ENCODE measurements at regions not wholly inside any gene's neighbourhood (a gene's known extent, or its start where the extent isn't known, plus 50 kb on each side); places are given as distances from the start of the nearest gene placed in this dataset.

- Histone ChIP-seq H3K36me3 (ENCODE audit: control insufficient read depth, insufficient read depth, low read length) (no peaks in the 10 kb centered on the region), H3K4me1 (ENCODE audit: control insufficient read depth, insufficient read depth, low read length) (peaks cover 13% of the 10 kb centered on the region; the same call in 1 of the 2 replicates), H3K27me3 (ENCODE audit: control insufficient read depth, insufficient read depth, low read length) (no peaks in the 10 kb centered on the region), H3K9me3 (ENCODE audit: control insufficient read depth, insufficient read depth, low read depth, low read length) (no peaks in the 10 kb centered on the region), H3K27ac (ENCODE audit: low read length) (peak overlapping the region; percentile 76), H3K4me3 (ENCODE audit: low read depth in 2 of 2, low read length in 2 of 2) (peak overlapping the region; percentile 6 to 25; a peak in 3 of 4 replicates)
- DNase-seq (ENCODE audit: low read depth, low spot score), result peak; percentile 57
- peak; percentile 87 for ATAC-seq
- BruUV-seq (replicated peaks), result no TSS peak
- TF ChIP-seq TCF7L2 (IDR thresholded peaks at IDR 0.05; ENCODE audit: low read depth, low read length) (no peak), POLR2AphosphoS5 (IDR thresholded peaks at IDR 0.05; ENCODE audit: low read depth, low read length) (no peak), SIN3A (IDR thresholded peaks at IDR 0.05; ENCODE audit: borderline replicate concordance, insufficient read depth, low read depth, low read length) (no peak)
- TF ChIP-seq, protein P1, sequence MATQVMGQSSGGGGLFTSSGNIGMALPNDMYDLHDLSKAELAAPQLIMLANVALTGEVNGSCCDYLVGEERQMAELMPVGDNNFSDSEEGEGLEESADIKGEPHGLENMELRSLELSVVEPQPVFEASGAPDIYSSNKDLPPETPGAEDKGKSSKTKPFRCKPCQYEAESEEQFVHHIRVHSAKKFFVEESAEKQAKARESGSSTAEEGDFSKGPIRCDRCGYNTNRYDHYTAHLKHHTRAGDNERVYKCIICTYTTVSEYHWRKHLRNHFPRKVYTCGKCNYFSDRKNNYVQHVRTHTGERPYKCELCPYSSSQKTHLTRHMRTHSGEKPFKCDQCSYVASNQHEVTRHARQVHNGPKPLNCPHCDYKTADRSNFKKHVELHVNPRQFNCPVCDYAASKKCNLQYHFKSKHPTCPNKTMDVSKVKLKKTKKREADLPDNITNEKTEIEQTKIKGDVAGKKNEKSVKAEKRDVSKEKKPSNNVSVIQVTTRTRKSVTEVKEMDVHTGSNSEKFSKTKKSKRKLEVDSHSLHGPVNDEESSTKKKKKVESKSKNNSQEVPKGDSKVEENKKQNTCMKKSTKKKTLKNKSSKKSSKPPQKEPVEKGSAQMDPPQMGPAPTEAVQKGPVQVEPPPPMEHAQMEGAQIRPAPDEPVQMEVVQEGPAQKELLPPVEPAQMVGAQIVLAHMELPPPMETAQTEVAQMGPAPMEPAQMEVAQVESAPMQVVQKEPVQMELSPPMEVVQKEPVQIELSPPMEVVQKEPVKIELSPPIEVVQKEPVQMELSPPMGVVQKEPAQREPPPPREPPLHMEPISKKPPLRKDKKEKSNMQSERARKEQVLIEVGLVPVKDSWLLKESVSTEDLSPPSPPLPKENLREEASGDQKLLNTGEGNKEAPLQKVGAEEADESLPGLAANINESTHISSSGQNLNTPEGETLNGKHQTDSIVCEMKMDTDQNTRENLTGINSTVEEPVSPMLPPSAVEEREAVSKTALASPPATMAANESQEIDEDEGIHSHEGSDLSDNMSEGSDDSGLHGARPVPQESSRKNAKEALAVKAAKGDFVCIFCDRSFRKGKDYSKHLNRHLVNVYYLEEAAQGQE (IDR thresholded peaks at IDR 0.05; ENCODE audit: insufficient read depth in 1 of 2, low read depth in 2 of 2, low read length in 1 of 2), result no peak
- TF ChIP-seq, protein P2, sequence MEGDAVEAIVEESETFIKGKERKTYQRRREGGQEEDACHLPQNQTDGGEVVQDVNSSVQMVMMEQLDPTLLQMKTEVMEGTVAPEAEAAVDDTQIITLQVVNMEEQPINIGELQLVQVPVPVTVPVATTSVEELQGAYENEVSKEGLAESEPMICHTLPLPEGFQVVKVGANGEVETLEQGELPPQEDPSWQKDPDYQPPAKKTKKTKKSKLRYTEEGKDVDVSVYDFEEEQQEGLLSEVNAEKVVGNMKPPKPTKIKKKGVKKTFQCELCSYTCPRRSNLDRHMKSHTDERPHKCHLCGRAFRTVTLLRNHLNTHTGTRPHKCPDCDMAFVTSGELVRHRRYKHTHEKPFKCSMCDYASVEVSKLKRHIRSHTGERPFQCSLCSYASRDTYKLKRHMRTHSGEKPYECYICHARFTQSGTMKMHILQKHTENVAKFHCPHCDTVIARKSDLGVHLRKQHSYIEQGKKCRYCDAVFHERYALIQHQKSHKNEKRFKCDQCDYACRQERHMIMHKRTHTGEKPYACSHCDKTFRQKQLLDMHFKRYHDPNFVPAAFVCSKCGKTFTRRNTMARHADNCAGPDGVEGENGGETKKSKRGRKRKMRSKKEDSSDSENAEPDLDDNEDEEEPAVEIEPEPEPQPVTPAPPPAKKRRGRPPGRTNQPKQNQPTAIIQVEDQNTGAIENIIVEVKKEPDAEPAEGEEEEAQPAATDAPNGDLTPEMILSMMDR (IDR thresholded peaks at IDR 0.05), result no peak
- intact Hi-C loops (cut with micrococcal nuclease; ENCODE audit: unreplicated experiment), result no loop called here
- ChIA-PET POLR2A (interaction anchor here (0.5 kb wide), 1 partner anchor 426 kb away, joined by 3 read pairs; no protein-coding TSS in a partner anchor), CTCF (no interaction called here)
- in situ Hi-C loops (cut with HindIII; ENCODE audit: low pct_unique_long_range_greater_than_20kb, low sequenced_read_pairs), result no loop called here
Observed at GRCh38 chr5:26791021-26791420, 247.4 kb downstream of the CDH9 start.

DNA sequence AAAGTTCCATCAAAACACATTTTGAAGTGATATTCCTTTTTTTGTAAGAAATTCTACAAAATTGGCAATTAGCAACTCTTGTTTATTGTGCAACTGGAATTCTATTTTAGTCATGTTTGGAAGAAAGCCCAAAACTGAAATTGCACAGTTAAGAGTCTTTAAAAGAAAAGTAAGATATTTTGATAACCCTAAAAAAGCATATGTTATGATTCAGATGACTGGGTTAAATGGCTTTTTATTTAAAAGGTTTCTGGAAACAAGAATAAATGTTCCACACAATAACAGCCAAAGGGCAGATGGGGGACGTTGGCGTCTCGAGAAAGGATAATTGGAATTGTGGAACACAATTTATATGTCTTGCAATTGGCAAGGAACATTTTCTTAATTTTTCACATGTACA, 275.2 kb downstream of the CDH9 start:
- no peak for TF ChIP-seq SIN3A (IDR thresholded peaks at IDR 0.05; ENCODE audit: borderline replicate concordance, insufficient read depth, low read depth, low read length)
- TF ChIP-seq, protein P1 (IDR thresholded peaks at IDR 0.05; ENCODE audit: insufficient read depth in 1 of 2, low read depth in 2 of 2, low read length in 1 of 2), result no peak
- TF ChIP-seq TCF7L2 (IDR thresholded peaks at IDR 0.05; ENCODE audit: low read depth, low read length), result no peak
- TF ChIP-seq, protein P2 (IDR thresholded peaks at IDR 0.05), result no peak
- no peak for TF ChIP-seq POLR2AphosphoS5 (IDR thresholded peaks at IDR 0.05; ENCODE audit: low read depth, low read length)
- Histone ChIP-seq H3K9me3 (ENCODE audit: control insufficient read depth, insufficient read depth, low read depth, low read length) (no peaks in the 10 kb centered on the region), H3K4me1 (ENCODE audit: control insufficient read depth, insufficient read depth, low read length) (no peaks in the 10 kb centered on the region), H3K4me3 (ENCODE audit: low read depth in 2 of 2, low read length in 2 of 2) (no peak overlapping the region), H3K27ac (ENCODE audit: low read length) (no peak overlapping the region), H3K27me3 (ENCODE audit: control insufficient read depth, insufficient read depth, low read length) (no peaks in the 10 kb centered on the region), H3K36me3 (ENCODE audit: control insufficient read depth, insufficient read depth, low read length) (no peaks in the 10 kb centered on the region)
- DNase-seq (ENCODE audit: low read depth, low spot score) (no peak), ATAC-seq (no peak)
- BruUV-seq (replicated peaks), result no TSS peak
- ChIA-PET CTCF (no interaction called here), POLR2A (no interaction called here)
- intact Hi-C loops (cut with micrococcal nuclease; ENCODE audit: unreplicated experiment) (no loop called here), in situ Hi-C loops (cut with HindIII; ENCODE audit: low pct_unique_long_range_greater_than_20kb, low sequenced_read_pairs) (no loop called here)
